ENCODE measurements at regions not wholly inside any gene's neighbourhood (a gene's known extent, or its start where the extent isn't known, plus 50 kb on each side); places are given as distances from the start of the nearest gene placed in this dataset.

DNA sequence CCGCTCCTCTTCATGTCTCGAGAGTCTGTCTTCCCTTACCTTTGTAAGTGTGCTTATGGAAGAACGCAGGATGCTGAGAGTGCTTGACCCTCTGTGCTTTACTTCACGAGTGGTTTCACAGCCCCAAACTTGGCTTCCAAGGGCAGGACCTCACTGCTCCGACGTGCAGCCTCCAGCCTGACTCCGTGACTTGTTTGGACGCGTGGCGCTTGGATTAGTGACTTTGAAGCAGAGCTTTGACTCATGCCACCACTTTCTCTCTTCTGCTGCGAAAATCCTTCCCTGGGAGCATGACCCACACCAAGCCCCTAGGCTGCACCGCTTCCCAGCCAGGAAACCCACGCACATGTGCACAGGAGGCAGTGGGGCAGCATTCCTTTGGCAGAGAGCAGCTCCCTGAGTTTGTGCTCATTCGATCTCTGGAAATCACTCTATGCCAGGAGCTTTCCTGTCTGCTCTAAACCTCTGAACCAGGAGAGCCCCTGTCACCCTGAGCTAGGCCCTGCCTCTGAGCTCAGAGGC, 207.8 kb upstream of the HS6ST1 start:
- Histone ChIP-seq H3K4me1 (no peaks in the 10 kb centered on the region), H3K27me3 (ENCODE audit: low read depth) (no peaks in the 10 kb centered on the region), H3K4me3 (no peak overlapping the region), H3K9me3 (replicated peaks) (no peaks in the 10 kb centered on the region), H3K36me3 (no peaks in the 10 kb centered on the region), H3K27ac (replicated peaks) (no peak overlapping the region)
- TF ChIP-seq, protein P1, sequence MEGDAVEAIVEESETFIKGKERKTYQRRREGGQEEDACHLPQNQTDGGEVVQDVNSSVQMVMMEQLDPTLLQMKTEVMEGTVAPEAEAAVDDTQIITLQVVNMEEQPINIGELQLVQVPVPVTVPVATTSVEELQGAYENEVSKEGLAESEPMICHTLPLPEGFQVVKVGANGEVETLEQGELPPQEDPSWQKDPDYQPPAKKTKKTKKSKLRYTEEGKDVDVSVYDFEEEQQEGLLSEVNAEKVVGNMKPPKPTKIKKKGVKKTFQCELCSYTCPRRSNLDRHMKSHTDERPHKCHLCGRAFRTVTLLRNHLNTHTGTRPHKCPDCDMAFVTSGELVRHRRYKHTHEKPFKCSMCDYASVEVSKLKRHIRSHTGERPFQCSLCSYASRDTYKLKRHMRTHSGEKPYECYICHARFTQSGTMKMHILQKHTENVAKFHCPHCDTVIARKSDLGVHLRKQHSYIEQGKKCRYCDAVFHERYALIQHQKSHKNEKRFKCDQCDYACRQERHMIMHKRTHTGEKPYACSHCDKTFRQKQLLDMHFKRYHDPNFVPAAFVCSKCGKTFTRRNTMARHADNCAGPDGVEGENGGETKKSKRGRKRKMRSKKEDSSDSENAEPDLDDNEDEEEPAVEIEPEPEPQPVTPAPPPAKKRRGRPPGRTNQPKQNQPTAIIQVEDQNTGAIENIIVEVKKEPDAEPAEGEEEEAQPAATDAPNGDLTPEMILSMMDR (IDR thresholded peaks at IDR 0.05; ENCODE audit: borderline replicate concordance), result no peak
- intact Hi-C loops (cut with micrococcal nuclease), result no loop called here
- DNase-seq, result no peak

DNA sequence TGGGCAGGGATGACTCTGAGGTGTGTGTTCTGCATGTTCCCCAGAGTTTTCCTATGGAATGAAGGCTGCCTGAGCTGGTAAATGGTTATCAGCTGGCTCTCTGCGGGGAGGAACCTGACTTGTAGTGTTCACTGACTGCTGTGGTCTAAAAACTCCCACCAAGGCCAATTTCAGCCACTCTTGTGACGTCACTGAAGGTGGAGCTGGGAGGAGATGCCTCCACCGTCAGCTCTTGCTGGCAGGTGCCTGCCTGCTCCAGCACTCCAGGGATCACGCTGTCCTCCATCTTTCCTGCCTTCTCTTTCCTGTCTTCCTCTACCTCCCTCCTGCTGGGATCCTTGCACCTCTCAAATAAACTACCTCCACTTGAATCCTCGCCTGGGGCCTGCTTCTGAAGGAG, 209.5 kb upstream of the HS6ST1 start:
- no peak for DNase-seq
- Histone ChIP-seq H3K36me3 (no peaks in the 10 kb centered on the region), H3K27ac (replicated peaks) (no peak overlapping the region), H3K4me1 (no peaks in the 10 kb centered on the region), H3K27me3 (ENCODE audit: low read depth) (no peaks in the 10 kb centered on the region), H3K4me3 (no peak overlapping the region), H3K9me3 (replicated peaks) (no peaks in the 10 kb centered on the region)
- intact Hi-C loops (cut with micrococcal nuclease), result no loop called here
- TF ChIP-seq, protein P1 (IDR thresholded peaks at IDR 0.05; ENCODE audit: borderline replicate concordance), result no peak

DNA sequence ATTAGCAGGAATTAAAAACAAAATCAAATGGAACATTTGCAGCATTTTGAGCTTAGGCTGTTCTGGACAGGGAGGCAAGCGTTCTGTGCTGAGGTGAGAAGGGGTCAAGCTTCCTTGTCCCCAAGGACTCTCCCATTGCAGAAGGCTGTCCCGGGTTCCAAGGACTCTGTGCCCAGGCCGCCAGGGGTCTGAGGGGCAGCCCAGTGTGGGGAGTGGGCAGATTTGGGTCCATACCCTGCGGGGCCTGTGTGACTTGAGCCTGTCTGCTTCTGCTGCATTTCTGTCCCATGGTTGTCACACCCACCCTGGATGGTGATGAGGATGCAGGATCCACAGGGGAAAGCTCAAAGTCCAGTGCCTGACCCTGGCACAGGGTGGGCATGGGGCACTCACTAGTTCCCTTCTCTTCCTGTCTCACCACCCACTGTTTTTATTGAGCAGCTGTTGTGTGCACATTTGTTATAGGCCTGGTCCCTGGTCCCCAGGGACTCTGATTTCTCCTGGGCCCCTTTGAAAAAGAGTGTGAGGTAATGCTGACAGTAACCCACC, 211.4 kb upstream of the HS6ST1 start:
- Histone ChIP-seq H3K36me3 (no peaks in the 10 kb centered on the region), H3K4me1 (no peaks in the 10 kb centered on the region), H3K4me3 (no peak overlapping the region), H3K9me3 (replicated peaks) (no peaks in the 10 kb centered on the region), H3K27ac (replicated peaks) (no peak overlapping the region), H3K27me3 (ENCODE audit: low read depth) (no peaks in the 10 kb centered on the region)
- intact Hi-C loops (cut with micrococcal nuclease), result no loop called here
- TF ChIP-seq, protein P1 (IDR thresholded peaks at IDR 0.05; ENCODE audit: borderline replicate concordance), result no peak
- no peak for DNase-seq

DNA sequence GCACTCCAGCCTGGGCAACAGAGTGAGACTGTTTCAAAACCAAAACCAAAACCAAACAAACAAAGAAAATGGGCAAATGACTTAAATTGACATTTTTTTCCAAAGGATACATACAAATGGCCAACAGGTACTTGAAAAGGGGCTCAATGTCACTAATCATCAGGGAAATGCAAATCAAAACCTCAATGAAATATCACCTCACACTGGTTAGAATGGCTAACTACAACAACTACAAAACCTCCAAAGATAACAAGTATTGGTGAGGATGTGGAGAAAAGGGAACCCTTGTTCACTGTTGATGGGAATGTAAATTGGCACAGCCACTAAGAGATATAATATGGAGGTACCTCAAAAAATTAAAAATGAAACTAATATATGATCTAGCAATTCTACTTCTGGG, 213.2 kb upstream of the HS6ST1 start:
- Histone ChIP-seq H3K4me3 (no peak overlapping the region), H3K36me3 (no peaks in the 10 kb centered on the region), H3K27me3 (ENCODE audit: low read depth) (no peaks in the 10 kb centered on the region), H3K27ac (replicated peaks) (no peak overlapping the region), H3K4me1 (no peaks in the 10 kb centered on the region), H3K9me3 (replicated peaks) (no peaks in the 10 kb centered on the region)
- no peak for DNase-seq
- intact Hi-C loops (cut with micrococcal nuclease), result no loop called here
- TF ChIP-seq, protein P1 (IDR thresholded peaks at IDR 0.05; ENCODE audit: borderline replicate concordance), result peak; percentile 44

DNA sequence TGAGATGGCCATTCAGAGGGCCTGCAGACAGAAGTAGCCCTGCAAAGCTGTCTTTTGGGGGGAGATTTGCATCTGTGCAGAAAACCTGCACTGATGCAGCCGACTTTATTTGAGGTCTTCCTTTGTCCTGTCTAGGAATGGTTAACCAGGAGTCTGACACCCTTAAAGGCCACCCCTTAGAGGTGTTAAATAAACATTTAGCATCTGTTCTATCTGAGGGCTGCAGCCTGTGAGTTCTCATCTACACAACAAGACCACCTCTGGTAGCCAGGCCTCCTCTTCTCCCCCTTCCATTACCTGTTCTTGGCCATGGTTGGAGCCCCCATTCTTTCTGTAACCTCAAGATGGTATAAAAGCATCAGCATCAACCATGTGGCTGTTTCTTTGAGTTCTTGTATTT, 214.4 kb upstream of the HS6ST1 start:
- intact Hi-C loops (cut with micrococcal nuclease), result no loop called here
- H3K27me3 ChIP-seq (ENCODE audit: low read depth), result no peaks in the 10 kb centered on the region
- no peaks in the 10 kb centered on the region for H3K36me3 ChIP-seq
- no peak overlapping the region for H3K27ac ChIP-seq (replicated peaks)
- DNase-seq, result no peak
- H3K4me3 ChIP-seq, result no peak overlapping the region
- H3K9me3 ChIP-seq (replicated peaks), result no peaks in the 10 kb centered on the region
- no peaks in the 10 kb centered on the region for H3K4me1 ChIP-seq
- TF ChIP-seq, protein P1 (IDR thresholded peaks at IDR 0.05; ENCODE audit: borderline replicate concordance), result no peak

All from left ventricle myocardium inferior (tissue), 1 donor.